Stimulated activated CD4-positive, alpha-beta T cell treated with anti-CD3 and anti-CD28 coated beads, Interleukin-12 subunit alpha, Interleukin-12 subunit beta, amount 100 ng/mL, for 24 hours (primary cell): ENCODE measurements at regions not wholly inside any gene's neighbourhood (a gene's known extent, or its start where the extent isn't known, plus 50 kb on each side); places are given as distances from the start of the nearest gene placed in this dataset.

Source experiments
- DNase-seq, 2 experiments: peaks; one replicate each; pipeline ENCODE4 v3.0.0-alpha.2; 2020; ENCODE audit warnings: low read depth in 2 of 2

- no peak for DNase-seq
These were observed 93.8 kb upstream of the TOP3B start for GRCh38 chr22:22076361-22076760.

DNA sequence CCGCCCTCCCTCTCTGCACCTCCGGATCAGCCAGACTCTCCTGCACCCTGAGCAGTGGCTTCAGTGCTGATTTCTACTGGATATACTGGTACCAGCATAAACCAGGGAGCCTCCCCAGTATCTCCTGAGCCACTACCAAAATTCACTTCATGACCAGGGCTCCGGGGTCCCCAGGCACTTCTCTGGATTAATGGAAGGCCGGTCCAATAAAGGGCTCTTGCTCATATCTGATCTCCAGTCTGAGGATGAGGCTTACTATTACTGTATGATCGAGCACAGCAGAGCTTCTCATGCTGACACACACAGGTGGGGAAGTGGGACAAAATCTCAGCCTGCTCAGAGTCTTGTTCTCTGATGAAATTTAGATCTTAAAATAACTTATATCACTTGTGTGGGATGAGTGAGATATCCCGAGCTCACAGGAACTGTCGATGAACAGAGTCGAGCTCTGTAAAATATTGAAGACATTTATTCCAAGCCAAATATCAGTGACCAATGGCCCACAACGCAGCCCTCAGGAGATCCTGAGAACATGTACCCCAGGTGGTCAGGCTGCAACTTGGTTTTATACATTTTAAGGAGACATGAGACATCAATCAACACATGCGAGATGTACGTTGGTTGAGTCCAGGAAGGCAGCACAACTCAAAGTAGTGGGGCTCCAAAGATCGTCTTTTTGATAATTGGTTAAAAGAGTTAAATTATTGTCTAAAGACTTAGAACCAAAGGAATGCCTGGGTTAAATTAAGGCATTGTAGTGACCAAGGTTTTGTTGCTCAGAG lies 93.0 kb upstream of the TOP3B start:
- DNase-seq: no peak

GRCh38 chr22:22074634-22075381 lies 92.2 kb upstream of the TOP3B start:
- DNase-seq: no peak

- DNase-seq: no peak
These were observed 91.4 kb upstream of the TOP3B start for GRCh38 chr22:22073769-22074561.

DNA sequence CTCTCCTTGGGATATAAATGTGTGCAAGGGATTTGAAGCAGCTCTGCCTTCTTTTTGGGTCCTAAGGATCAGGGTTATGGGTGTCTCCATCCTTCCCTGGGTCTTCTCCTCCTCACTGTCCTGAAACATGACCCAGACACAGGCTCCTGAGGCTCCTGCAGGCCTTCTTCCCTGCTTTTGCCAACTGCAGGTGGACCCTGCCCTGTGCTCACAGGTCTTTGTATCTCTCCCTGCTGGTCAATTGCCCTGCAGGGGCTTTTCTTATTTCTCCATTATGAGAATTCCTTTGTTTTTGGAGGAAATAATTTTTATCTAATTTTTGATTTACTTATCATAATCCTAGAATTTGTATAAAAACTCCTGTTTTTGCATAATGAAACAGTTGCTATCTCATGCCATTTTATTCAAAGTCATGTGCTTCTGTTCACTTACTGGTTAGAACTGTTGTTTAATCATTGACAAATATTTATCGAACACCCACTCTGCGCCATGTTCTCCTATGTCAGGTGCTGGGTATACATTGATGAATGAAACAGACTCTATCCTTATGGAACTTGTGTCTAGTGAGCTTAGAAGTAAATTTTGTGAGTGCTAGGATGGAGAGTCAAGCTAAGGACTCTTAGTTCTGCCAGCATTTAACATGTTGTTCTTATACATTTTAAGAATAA lies 89.7 kb upstream of the TOP3B start:
- DNase-seq: no peak

DNA sequence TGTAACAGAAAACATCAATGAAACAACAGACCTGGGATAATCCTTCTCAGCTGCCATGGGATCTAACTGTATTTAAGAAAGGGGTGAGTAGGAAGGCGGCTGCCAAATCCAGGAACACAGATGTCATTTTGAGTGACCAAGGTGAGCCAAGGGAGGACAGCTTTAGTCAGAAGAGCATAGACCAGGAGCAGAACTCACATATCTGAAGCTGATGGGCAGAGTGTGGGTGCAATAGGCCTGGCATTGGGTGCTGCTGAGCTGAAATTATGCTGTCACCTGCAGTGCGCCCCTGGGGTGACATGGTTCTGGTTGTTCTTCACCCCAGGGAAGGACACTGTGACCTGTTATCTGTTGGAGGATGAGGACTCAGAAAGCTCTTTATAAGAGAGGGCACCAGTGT lies 88.9 kb upstream of the TOP3B start:
- no peak for DNase-seq

DNA sequence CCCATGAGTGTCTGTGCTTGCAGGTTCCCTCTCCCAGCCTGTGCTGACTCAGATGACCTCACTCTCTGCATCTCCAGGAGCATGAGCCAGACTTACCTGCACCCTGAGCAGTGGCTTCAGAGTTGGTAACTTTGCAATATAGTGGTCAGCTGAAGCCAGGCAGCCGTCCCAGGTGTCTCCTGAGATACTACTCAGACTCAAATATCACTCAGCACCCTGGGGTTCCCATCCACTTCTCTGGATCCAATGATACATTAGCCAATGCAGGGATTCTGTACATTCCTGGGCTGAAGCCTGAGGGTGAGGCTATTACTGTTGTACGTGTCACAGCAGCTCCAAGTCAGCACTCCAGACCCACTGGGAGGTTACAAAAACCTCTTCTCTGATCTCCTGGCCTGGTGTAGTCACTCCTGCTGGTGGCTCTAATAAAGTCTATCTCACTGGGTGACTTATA lies 87.8 kb upstream of the TOP3B start:
- DNase-seq: no peak

DNA sequence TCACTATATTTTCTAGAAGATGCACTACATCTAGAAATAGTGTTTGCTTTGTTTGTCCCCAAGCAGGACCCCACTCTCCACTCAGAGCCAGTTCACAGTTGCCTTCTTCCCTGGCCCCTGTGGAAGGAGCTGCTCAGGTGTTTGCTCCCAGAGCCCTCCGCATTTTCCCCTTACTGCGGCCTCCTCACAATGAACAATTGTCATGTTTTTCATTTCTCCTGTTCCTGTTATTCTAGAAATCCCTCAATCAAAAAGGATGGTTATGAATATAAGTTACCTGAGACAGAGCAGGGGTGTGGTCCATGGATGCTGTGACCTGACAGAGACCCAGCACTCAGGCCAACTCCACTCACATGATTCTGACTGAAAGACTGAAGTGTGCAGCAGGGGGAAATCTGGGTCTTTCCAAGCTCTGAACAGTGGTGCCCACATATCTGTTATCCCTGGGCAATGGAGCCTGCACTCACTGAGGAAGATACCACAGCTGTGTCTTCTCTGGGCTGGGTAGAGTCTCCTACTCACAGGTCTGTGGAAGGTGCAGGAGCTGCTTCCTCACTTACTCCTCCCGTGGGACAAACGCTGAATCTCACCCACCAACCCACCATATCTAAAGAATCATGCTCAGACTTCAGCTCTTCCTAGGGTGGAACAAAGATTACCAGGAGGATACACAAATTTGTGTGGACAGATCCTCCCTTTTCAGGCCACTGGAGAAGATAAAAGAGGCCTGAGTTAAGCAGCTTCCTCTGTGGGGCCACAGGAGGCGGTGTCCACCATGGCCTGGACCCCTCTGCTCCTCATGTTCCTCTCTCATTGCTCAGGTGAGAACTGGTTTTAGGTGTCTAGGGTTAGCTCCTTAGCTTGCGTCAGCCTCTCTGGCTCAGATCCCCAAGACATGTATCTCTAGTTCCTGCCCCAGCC lies 87.1 kb upstream of the TOP3B start:
- DNase-seq: no peak

GRCh38 chr22:22068657-22069056 lies 86.1 kb upstream of the TOP3B start:
- DNase-seq: no peak

DNA sequence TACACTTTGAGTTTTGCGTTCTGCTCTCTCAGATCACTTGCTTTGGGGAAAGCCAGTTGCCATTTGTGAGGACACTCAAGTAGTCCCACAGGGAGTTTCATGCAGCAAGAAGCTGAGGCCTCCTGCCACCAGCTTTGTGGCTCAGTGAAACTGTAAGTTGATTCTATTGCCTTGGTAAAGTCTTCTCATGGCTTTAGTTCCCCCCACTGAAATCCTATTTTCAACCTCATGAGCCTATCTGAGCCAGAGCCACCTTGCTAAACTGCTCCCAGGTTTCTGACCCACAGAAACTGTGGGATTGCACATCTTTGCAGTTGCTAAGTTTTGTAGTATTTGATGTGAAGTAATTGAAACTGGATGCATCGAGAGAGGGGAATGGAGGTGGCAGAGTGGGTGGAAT lies 85.4 kb upstream of the TOP3B start:
- DNase-seq: no peak

GRCh38 chr22:22067192-22067591 lies 84.6 kb upstream of the TOP3B start:
- no peak for DNase-seq

GRCh38 chr22:22064580-22064979 lies 82.0 kb upstream of the TOP3B start:
- DNase-seq: no peak

- no peak for DNase-seq
These were observed 79.8 kb upstream of the TOP3B start for GRCh38 chr22:22062306-22062793.

DNA sequence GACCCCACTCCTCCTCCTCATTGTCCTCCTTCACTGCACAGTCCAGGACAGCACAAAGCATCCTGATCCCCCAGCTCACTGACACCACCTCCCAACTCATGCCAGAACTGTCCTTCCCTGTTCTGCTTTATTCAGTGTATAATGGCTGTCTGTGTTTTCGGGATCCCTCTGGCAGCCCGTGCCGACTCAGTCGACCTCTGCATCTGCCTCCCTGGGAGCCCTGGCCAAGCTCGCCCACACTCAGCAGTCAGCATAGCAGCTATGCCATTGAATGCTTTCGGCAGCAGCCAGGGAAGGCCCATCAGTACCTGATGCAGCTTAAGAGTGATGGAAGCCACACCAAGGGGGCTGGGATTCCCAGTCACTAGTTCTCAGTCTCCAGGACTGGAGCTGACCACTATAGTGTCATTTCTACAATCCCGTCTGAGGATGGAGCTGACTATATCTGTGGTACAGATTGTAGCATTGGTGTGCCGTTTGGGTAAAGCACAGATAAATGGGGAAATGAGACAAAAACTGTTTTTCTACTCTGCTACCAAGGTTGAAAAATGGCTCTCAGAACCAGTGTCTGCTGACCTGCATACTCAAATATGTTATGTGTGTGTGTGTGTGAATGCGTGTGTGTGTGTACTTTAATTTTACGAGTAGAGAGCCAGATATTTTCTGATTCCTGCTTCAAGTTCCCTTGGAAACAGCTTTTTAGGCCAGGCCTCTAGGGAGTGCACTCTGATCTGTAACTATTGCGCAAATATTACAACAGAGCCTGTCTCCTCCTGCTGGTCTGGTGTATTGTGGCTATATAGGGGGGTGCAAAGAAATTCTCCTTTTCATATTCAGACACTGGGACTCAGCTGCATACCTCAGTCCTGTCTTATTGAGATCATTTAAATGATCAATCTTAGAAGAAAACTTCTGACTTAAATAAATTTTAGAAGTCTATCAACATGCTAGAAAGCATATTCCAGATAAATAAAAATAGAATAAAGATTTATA lies 78.8 kb upstream of the TOP3B start:
- no peak for DNase-seq

- peak; percentile 6 to 66 for DNase-seq
These were observed 77.9 kb upstream of the TOP3B start for GRCh38 chr22:22060200-22061084.

DNA sequence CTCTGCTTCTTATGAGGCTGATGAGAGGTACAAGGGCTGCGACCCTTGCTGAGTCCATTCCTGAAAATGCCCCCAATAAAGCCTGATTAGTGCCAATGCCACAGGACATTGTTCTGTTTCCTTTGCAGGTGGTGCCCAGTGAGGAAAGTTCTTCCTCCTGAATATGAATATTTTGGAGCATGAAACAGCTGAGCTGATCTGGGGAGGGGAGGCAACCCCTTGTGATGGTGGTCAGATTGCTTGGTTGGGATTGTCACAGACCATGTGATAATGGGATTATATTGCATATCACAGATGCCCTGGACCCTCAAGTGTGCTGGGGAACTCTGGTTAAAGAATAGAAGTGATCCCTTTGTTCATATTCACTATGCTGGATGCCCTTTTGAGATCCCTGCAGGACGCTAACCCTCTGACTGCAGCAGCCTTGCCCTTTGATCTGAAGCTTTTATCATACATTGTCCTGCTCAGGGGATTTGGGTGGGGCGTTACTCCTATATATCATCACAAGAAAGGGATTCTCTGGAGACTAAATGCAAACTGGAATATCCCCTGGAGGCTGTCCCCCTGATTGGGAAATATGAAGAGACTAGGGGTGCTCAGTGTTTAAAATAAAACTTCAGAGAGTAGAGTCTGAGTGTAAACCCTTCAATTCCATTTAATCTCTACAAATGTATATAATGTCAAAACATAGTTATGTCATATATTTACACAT lies 76.9 kb upstream of the TOP3B start:
- no peak for DNase-seq

DNA sequence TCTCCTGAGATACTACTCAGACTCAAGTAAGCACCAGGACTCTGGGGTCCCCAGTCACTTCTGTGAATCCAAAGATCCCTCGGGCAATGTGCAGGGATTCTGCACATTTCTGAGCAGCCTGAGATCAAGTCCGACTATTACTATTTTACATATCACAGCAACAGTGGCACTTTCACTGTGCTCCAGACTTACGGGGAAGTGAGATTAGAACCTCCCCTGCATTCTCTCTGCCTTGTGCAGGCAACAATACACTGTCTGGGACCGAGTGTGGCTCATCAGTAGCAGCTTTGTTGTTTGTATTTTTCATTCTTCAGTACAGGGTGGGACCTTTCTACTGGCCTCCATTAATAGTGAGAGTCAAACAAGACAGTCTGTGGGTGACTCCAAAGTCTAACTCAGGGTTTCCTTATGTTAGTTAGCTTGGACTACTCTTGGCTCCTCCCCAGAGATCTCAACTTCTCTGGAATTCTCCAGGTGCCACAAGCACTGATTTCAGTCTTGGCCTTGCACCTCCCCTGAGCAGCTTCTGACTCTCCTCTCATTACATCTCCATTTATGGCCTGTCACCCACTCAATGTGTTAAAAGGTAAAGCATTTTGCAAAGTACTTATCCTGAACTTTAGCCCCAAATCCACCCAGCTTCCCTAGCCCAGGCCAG lies 76.2 kb upstream of the TOP3B start:
- DNase-seq: no peak
